K562 (cell line): ENCODE measurements at regions not wholly inside any gene's neighbourhood (a gene's known extent, or its start where the extent isn't known, plus 50 kb on each side); places are given as distances from the start of the nearest gene placed in this dataset.

ENCODE experiments used
- ATAC-seq: fragments of 200-7000 bp; cut with Tn5 transposase; 3 replicates; pipeline ENCODE4 v1.9.1; 2020; ENCODE audit warnings: moderate library complexity
- BruUV-seq: library from RNA; stranded (reverse); fragments of 400-500 nt; replicated peaks from 2 replicates; lab custom pipeline; 2021; lab: Mats Ljungman, UMichigan
- CTCF ChIA-PET: fragments of 300-600 bp; formaldehyde crosslinking; extraction: SDS; loops from one replicate; lab custom pipeline; 2021; ENCODE audit warnings: low intra/inter-chr PET ratio; lab: Yijun Ruan, JAX
- POLR2A ChIA-PET: fragments of 300-600, 350-650 bp; sonication (Branson Sonifier 250); formaldehyde crosslinking; extraction: SDS; loops from one replicate; lab custom pipeline; 2021; ENCODE audit warnings: antibody characterized with exemption, inconsistent platforms; lab: Yijun Ruan, JAX
- DNase-seq, 4 experiments: peaks; one replicate each; pipeline versions ENCODE4 v3.0.0 to v3.0.0-alpha.2; 2011 to 2018; ENCODE audit warnings: low spot score in 3 of 4, mixed read lengths in 3 of 4; ENCODE audit errors: extremely low read depth in 1 of 4
- FAIRE-seq: peaks from 2 replicates; lab custom pipeline; 2011; peaks lifted over from hg19 to GRCh38; lab: Jason Lieb, UNC
- H2AFZ ChIP-seq: 2 replicates; pipeline ENCODE4 v1.6.0; 2011; ENCODE audit warnings: low read depth, low read length, control low read depth, inconsistent platforms
- H3K27ac ChIP-seq: fragments of 200-600 bp; 3 replicates; pipeline ENCODE4 v1.8.0; 2011; ENCODE audit warnings: low read depth, mild to moderate bottlenecking, control low read depth, inconsistent platforms, low read length, moderate library complexity, mixed read lengths; ENCODE audit errors: extremely low read depth
- H3K27me3 ChIP-seq, 2 experiments: fragments of 300-600 bp in 1 of 2; 2 replicates in 1 of 2; 3 replicates in 1 of 2; pipeline versions ENCODE4 v1.6.0 to v1.8.0; 2011; ENCODE audit warnings: inconsistent platforms in 2 of 2, low read length in 2 of 2, mild to moderate bottlenecking in 1 of 2, mixed read lengths in 1 of 2, moderate library complexity in 1 of 2; ENCODE audit not compliant: control insufficient read depth in 2 of 2, insufficient read depth in 2 of 2
- H3K36me3 ChIP-seq: fragments of 300-600 bp; 3 replicates; pipeline ENCODE4 v1.8.0; 2011; ENCODE audit warnings: mild to moderate bottlenecking, low read length, inconsistent platforms; ENCODE audit not compliant: control insufficient read depth, insufficient read depth
- H3K4me1 ChIP-seq, 2 experiments: fragments of 200-600 bp in 1 of 2; replicated peaks in 1 of 2; 2 replicates in 1 of 2; 3 replicates in 1 of 2; pipeline versions ENCODE4 v1.5.1 to v1.8.0; 2011; ENCODE audit warnings: inconsistent platforms in 2 of 2, low read length in 2 of 2, mild to moderate bottlenecking in 1 of 2, mixed read lengths in 1 of 2, moderate library complexity in 1 of 2; ENCODE audit not compliant: control insufficient read depth in 2 of 2, insufficient read depth in 2 of 2
- H3K4me2 ChIP-seq: 2 replicates; pipeline ENCODE4 v1.6.1; 2011; ENCODE audit warnings: low read length, control low read depth, inconsistent platforms, mixed read lengths; ENCODE audit not compliant: insufficient read depth
- H3K4me3 ChIP-seq: fragments of 200-600 bp; sonication (generic), shearing (Covaris generic); 2 replicates; pipeline ENCODE4 v1.5.1; 2016; ENCODE audit warnings: control low read depth, inconsistent platforms
- H3K79me2 ChIP-seq: fragments of 200-600 bp; 3 replicates; pipeline ENCODE4 v1.8.0; 2011; ENCODE audit warnings: low read length, inconsistent platforms; ENCODE audit not compliant: control insufficient read depth, insufficient read depth
- H3K9ac ChIP-seq, 2 experiments: 2 replicates each; pipeline versions ENCODE4 v1.6.0 to v1.6.1; 2011; ENCODE audit warnings: low read depth in 2 of 2, low read length in 2 of 2, control low read depth in 1 of 2, inconsistent platforms in 1 of 2, mild to moderate bottlenecking in 1 of 2, mixed read lengths in 1 of 2; ENCODE audit not compliant: insufficient read depth in 1 of 2
- H3K9me1 ChIP-seq: one replicate; pipeline ENCODE4 v1.6.0; 2011; ENCODE audit warnings: inconsistent platforms, mild to moderate bottlenecking, low read length, moderate library complexity; ENCODE audit not compliant: control insufficient read depth, insufficient read depth
- H3K9me3 ChIP-seq: replicated peaks from 2 replicates; pipeline ENCODE4 v1.5.1; 2011; ENCODE audit warnings: low read depth, low read length, inconsistent platforms; ENCODE audit not compliant: control insufficient read depth, insufficient read depth
- H4K20me1 ChIP-seq: replicated peaks from 2 replicates; pipeline ENCODE4 v1.6.1; 2011; ENCODE audit warnings: low read length, inconsistent platforms, mixed read lengths; ENCODE audit not compliant: control insufficient read depth, insufficient read depth
- CC2D1A ChIP-seq: fragments of 450-650 bp; IDR thresholded peaks from 2 replicates; pipeline ENCODE4 v1.6.1; 2017; ENCODE audit warnings: mild to moderate bottlenecking
- FOXJ3 ChIP-seq: sonication (generic); formaldehyde crosslinking; IDR thresholded peaks from 2 replicates; pipeline ENCODE4 v1.4.0; 2020; ENCODE audit warnings: mild to moderate bottlenecking, missing genetic modification reagents
- HSF4 ChIP-seq: fragments of 250-450 bp; sonication (Bioruptor Pico); IDR thresholded peaks from 2 replicates; pipeline ENCODE4 v2.1.2; 2022; ENCODE audit warnings: mild to moderate bottlenecking, moderate library complexity, borderline replicate concordance
- ILF3 ChIP-seq: fragments of 450-650 bp; IDR thresholded peaks from 2 replicates; pipeline ENCODE4 v1.6.1; 2018; ENCODE audit warnings: antibody characterized with exemption, mild to moderate bottlenecking, moderate library complexity, borderline replicate concordance
- MCM7 ChIP-seq, 2 experiments: fragments of 450-650 bp; IDR thresholded peaks; 2 replicates each; pipeline ENCODE4 v1.6.1; 2016 to 2018
- MYBL2 ChIP-seq, 2 experiments: fragments of 450-650 bp in 1 of 2; sonication (generic) in 1 of 2; formaldehyde crosslinking in 1 of 2; IDR thresholded peaks; 2 replicates each; pipeline versions ENCODE4 v1.6.1 to v1.8.1; 2017 to 2022; ENCODE audit warnings: borderline replicate concordance in 1 of 2, inconsistent platforms in 1 of 2, low read depth in 1 of 2, mild to moderate bottlenecking in 1 of 2, missing genetic modification reagents in 1 of 2, moderate library complexity in 1 of 2
- POLR2G ChIP-seq: fragments of 200-400 bp; formaldehyde crosslinking; IDR thresholded peaks from 2 replicates; pipeline ENCODE4 v1.6.1; 2017; ENCODE audit warnings: low read depth, mild to moderate bottlenecking, antibody characterized with exemption, low read length, moderate library complexity
- RFX7 ChIP-seq: fragments of 250-450 bp; sonication (Bioruptor Pico); IDR thresholded peaks from 2 replicates; pipeline ENCODE4 v1.5.1; 2021; ENCODE audit warnings: mild to moderate bottlenecking
- SMARCB1 ChIP-seq: IDR thresholded peaks from 2 replicates; pipeline ENCODE4 v1.6.1; 2011; ENCODE audit warnings: improper control_type of control experiment, low read depth; ENCODE audit not compliant: insufficient read length
- TAF1 ChIP-seq: IDR thresholded peaks from 2 replicates; pipeline ENCODE4 v1.6.1; 2011; ENCODE audit warnings: mild to moderate bottlenecking, low read length, moderate library complexity; ENCODE audit not compliant: insufficient read depth, control insufficient read depth, severe bottlenecking; ENCODE audit errors: extremely low read depth
- TAF7 ChIP-seq: fragments of 450-650 bp; IDR thresholded peaks from 2 replicates; pipeline ENCODE4 v1.6.1; 2016; ENCODE audit warnings: missing genetic modification characterization, missing compliant biosample characterization
- ZC3H4 ChIP-seq: sonication (generic); formaldehyde crosslinking; IDR thresholded peaks from 2 replicates; pipeline ENCODE4 v1.9.0; 2021; ENCODE audit warnings: missing genetic modification reagents, borderline replicate concordance
- ZFPM2 ChIP-seq: fragments of 250-450 bp; sonication (Bioruptor Pico); IDR thresholded peaks from 2 replicates; pipeline ENCODE4 v1.5.1; 2022; ENCODE audit warnings: mild to moderate bottlenecking
- ZNF146 ChIP-seq: IDR thresholded peaks from one replicate; pipeline ENCODE4 v1.6.1; 2018; ENCODE audit warnings: missing compliant biosample characterization; ENCODE audit not compliant: unreplicated experiment
- ZSCAN32 ChIP-seq: fragments of 450-650 bp; formaldehyde crosslinking; IDR thresholded peaks from 2 replicates; pipeline ENCODE4 v1.4.0; 2020; ENCODE audit warnings: mild to moderate bottlenecking, moderate library complexity
- WGBS: fragments of 100-300 bp; shearing (Covaris generic); methylation state at CpG from one replicate; pipeline ENCODE4 v1.1.6; 2016; ENCODE audit warnings: low coverage, mixed read lengths; ENCODE audit not compliant: insufficient coverage; ENCODE audit errors: missing lambda C conversion rate; 5-methylcytosine and 5-hydroxymethylcytosine counted together
- in situ Hi-C: fragments of 300-500 bp; cut with MboI; formaldehyde crosslinking; loops from 4 replicates; pipeline ENCODE4 v1.15.0; 2018; ENCODE audit warnings: inconsistent platforms, mixed read lengths
- intact Hi-C: fragments of 100-400 bp; cut with micrococcal nuclease; formaldehyde crosslinking; loops from 2 replicates; pipeline ENCODE4 v1.14.2; 2022

DNA sequence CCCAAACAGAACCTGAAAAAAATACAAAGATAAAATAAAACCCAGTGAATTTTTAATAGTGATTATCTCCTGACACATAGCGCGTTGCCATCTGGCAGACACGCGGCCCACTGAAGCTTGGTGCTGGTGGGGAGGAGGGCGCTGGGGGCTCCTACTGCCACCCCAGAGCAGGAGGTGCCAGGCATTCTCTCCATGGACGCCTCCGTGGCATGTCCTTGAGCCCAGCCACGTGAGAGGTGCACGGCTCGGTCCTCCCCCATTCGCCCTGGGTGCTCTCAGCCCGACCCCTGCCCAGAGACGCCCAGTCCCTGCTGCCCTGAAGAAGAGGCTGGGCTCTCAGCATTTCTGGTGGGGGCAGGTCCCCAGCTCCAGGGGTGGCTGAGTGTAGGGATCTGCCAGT lies 142.2 kb upstream of the GSE1 start:
- TF ChIP-seq RFX7 (CRISPR knock-in tag) (no peak), ZC3H4 (no peak), ZSCAN32 (no peak), POLR2G (no peak), SMARCB1 (no peak), TAF7 (tag) (no peak), HSF4 (CRISPR knock-in tag) (no peak), ZNF146 (no peak), ZFPM2 (CRISPR knock-in tag) (no peak), TAF1 (no peak), ILF3 (no peak), MCM7 (IDR thresholded peaks at IDR 0.05) (no peak), MYBL2 (IDR thresholded peaks at IDR 0.05; ENCODE audit: low read depth) (no peak), MYBL2 (CRISPR knock-in tag; IDR thresholded peaks at IDR 0.05; ENCODE audit: borderline replicate concordance) (no peak), FOXJ3 (no peak), CC2D1A (no peak)
- peaks cover 33% of the 10 kb centered on the region for H4K20me1 ChIP-seq
- H3K9ac ChIP-seq: peak overlapping the region in 1 of 2 experiments; percentile 19; a peak in 1 of 4 replicates
- H3K4me3 ChIP-seq: no peak overlapping the region
- H3K79me2 ChIP-seq: peaks cover 21% of the 10 kb centered on the region
- peaks cover 9% of the 10 kb centered on the region for H3K9me1 ChIP-seq
- POLR2A ChIA-PET: interaction anchor here (0.6 to 2.7 kb wide), 9 partner anchors 9 to 307 kb away, joined by 3 to 16 read pairs (median 4); no protein-coding TSS in a partner anchor
- peaks cover 16 to 66% of the 10 kb centered on the region in 2 experiments for H3K4me1 ChIP-seq
- no peak overlapping the region for H3K27ac ChIP-seq
- peaks cover 3% of the 10 kb centered on the region; the same call in 1 of the 3 replicates for H3K36me3 ChIP-seq
- 79% methylated on average over 13 of the region's 13 CpGs for WGBS
- no peak for FAIRE-seq
- in situ Hi-C loops: no loop called here
- no peak overlapping the region for H3K4me2 ChIP-seq
- no peak for DNase-seq
- no peak overlapping the region for H2AFZ ChIP-seq
- H3K27me3 ChIP-seq: no peaks in the 10 kb centered on the region
- no peak for ATAC-seq
- intact Hi-C loops: no loop called here
- no TSS peak for BruUV-seq
- no peaks in the 10 kb centered on the region for H3K9me3 ChIP-seq
- CTCF ChIA-PET: no interaction called here
